Neural progenitor cell (in vitro differentiated cells): ENCODE measurements at regions not wholly inside any gene's neighbourhood (a gene's known extent, or its start where the extent isn't known, plus 50 kb on each side); places are given as distances from the start of the nearest gene placed in this dataset.

Experiments
- DNase-seq: peaks from one replicate; pipeline ENCODE4 v3.0.0-alpha.2; 2016; ENCODE audit warnings: low spot score
- H2AFZ ChIP-seq: fragments of 200-600 bp; sonication (generic); replicated peaks from 2 replicates; pipeline ENCODE4 v1.6.1; 2016; ENCODE audit warnings: antibody characterized with exemption
- H3F3A ChIP-seq: fragments of 200-600 bp; sonication (generic); 2 replicates; pipeline ENCODE4 v1.6.1; 2016; ENCODE audit warnings: antibody characterized with exemption, low read depth
- H3K27ac ChIP-seq: fragments of 200-600 bp; sonication (generic); 2 replicates; pipeline ENCODE4 v1.5.1; 2016; ENCODE audit warnings: mild to moderate bottlenecking
- H3K27me3 ChIP-seq: fragments of 200-600 bp; sonication (generic); 2 replicates; pipeline ENCODE4 v1.6.1; 2016; ENCODE audit warnings: mild to moderate bottlenecking, moderate library complexity
- H3K36me3 ChIP-seq: fragments of 200-600 bp; sonication (generic); 2 replicates; pipeline ENCODE4 v1.5.1; 2016
- H3K4me1 ChIP-seq: fragments of 200-600 bp; sonication (generic); 2 replicates; pipeline ENCODE4 v1.6.1; 2016; ENCODE audit warnings: mixed run types
- H3K4me2 ChIP-seq: fragments of 200-600 bp; sonication (generic); 2 replicates; pipeline ENCODE4 v1.6.1; 2016
- H3K4me3 ChIP-seq: fragments of 200-600 bp; sonication (generic); 2 replicates; pipeline ENCODE4 v1.5.1; 2016
- H3K79me2 ChIP-seq: fragments of 200-600 bp; sonication (generic); 2 replicates; pipeline ENCODE4 v1.6.1; 2016; ENCODE audit warnings: low read depth
- H3K9ac ChIP-seq: fragments of 200-600 bp; sonication (generic); 2 replicates; pipeline ENCODE4 v1.6.1; 2016
- H3K9me3 ChIP-seq: fragments of 200-600 bp; sonication (generic); 2 replicates; pipeline ENCODE4 v1.5.1; 2016; ENCODE audit warnings: low read depth
- H4K20me1 ChIP-seq: fragments of 200-600 bp; sonication (generic); 2 replicates; pipeline ENCODE4 v1.6.1; 2016; ENCODE audit warnings: low read depth
- H3K27ac Mint-ChIP-seq: 3 replicates; pipeline ENCODE4 v1.8.0; 2021; ENCODE audit warnings: mixed read lengths
- H3K27me3 Mint-ChIP-seq: 2 replicates; pipeline ENCODE4 v1.8.0; 2022; ENCODE audit warnings: low read depth, mild to moderate bottlenecking, inconsistent platforms, moderate library complexity, mixed read lengths; ENCODE audit not compliant: insufficient read depth
- H3K36me3 Mint-ChIP-seq: 3 replicates; pipeline ENCODE4 v1.8.0; 2021; ENCODE audit warnings: mixed read lengths
- H3K4me1 Mint-ChIP-seq: 3 replicates; pipeline ENCODE4 v1.8.0; 2021; ENCODE audit warnings: mixed read lengths
- H3K4me3 Mint-ChIP-seq: 3 replicates; pipeline ENCODE4 v1.8.0; 2021; ENCODE audit warnings: mild to moderate bottlenecking, moderate library complexity, mixed read lengths
- H3K9me3 Mint-ChIP-seq: 3 replicates; pipeline ENCODE4 v1.8.0; 2020; ENCODE audit warnings: mixed read lengths
- EZH2 ChIP-seq: fragments of 200-600 bp; sonication (generic); IDR thresholded peaks from 2 replicates; pipeline ENCODE4 v1.6.1; 2017; ENCODE audit warnings: antibody characterized with exemption, mild to moderate bottlenecking, moderate library complexity
- EZH2phosphoT487 ChIP-seq: fragments of 200-600 bp; sonication (generic); IDR thresholded peaks from 2 replicates; pipeline ENCODE4 v1.6.1; 2017; ENCODE audit warnings: antibody characterized with exemption
- TF ChIP-seq, protein P1 (sequence below): fragments of 200-600 bp; sonication (generic); IDR thresholded peaks from 2 replicates; pipeline ENCODE4 v1.5.1; 2017; ENCODE audit warnings: antibody characterized with exemption, mild to moderate bottlenecking

- H3K4me3 Mint-ChIP-seq, result no peak overlapping the region
- H3K4me3 ChIP-seq, result no peak overlapping the region
- no peak overlapping the region for H3K4me2 ChIP-seq
- H3K79me2 ChIP-seq, result no peaks in the 10 kb centered on the region
- peaks cover 4% of the 10 kb centered on the region for H3K9me3 Mint-ChIP-seq
- no peak overlapping the region for H3K27ac ChIP-seq
- H3K36me3 ChIP-seq, result no peaks in the 10 kb centered on the region
- H3K27ac Mint-ChIP-seq, result no peak overlapping the region
- no peaks in the 10 kb centered on the region for H3K9me3 ChIP-seq
- no peak overlapping the region for H3K9ac ChIP-seq
- no peaks in the 10 kb centered on the region for H3F3A ChIP-seq
- H3K4me1 Mint-ChIP-seq, result peaks cover 9% of the 10 kb centered on the region
- H3K36me3 Mint-ChIP-seq, result no peaks in the 10 kb centered on the region
- no peaks in the 10 kb centered on the region for H3K27me3 ChIP-seq
- H4K20me1 ChIP-seq, result no peaks in the 10 kb centered on the region
- no peaks in the 10 kb centered on the region for H3K4me1 ChIP-seq
- TF ChIP-seq EZH2phosphoT487 (no peak), EZH2 (no peak)
- TF ChIP-seq, protein P1, sequence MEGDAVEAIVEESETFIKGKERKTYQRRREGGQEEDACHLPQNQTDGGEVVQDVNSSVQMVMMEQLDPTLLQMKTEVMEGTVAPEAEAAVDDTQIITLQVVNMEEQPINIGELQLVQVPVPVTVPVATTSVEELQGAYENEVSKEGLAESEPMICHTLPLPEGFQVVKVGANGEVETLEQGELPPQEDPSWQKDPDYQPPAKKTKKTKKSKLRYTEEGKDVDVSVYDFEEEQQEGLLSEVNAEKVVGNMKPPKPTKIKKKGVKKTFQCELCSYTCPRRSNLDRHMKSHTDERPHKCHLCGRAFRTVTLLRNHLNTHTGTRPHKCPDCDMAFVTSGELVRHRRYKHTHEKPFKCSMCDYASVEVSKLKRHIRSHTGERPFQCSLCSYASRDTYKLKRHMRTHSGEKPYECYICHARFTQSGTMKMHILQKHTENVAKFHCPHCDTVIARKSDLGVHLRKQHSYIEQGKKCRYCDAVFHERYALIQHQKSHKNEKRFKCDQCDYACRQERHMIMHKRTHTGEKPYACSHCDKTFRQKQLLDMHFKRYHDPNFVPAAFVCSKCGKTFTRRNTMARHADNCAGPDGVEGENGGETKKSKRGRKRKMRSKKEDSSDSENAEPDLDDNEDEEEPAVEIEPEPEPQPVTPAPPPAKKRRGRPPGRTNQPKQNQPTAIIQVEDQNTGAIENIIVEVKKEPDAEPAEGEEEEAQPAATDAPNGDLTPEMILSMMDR, result no peak
- peaks cover 2% of the 10 kb centered on the region for H3K27me3 Mint-ChIP-seq
- no peak for DNase-seq
- no peak overlapping the region for H2AFZ ChIP-seq
Measured at GRCh38 chr12:71061451-71061850, 96.3 kb downstream of the TSPAN8 start.

DNA sequence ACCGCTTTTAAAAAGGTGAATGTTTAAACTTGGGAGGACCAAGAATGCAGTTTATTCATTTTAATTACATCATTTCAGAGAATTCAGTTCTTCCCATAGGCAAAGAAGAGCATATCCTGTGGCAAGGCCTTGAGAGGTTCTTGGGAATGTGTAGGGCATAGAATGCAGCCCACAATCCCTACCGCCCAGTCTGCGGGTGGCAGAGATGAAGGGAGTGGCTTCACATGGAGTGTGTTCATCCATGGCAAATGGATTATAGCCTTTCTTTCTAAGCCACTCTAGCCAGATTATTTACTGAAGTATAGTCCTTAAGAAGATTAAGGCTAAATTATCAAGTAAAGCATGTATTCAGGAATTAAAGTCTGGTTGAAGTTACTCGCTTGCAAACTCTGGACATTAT lies 97.4 kb downstream of the TSPAN8 start:
- TF ChIP-seq, protein P1, result no peak
- no peak for TF ChIP-seq EZH2
- H2AFZ ChIP-seq, result no peak overlapping the region
- Mint-ChIP-seq H3K4me3 (no peak overlapping the region), H3K4me1 (peaks cover 9% of the 10 kb centered on the region), H3K27ac (no peak overlapping the region), H3K9me3 (peaks cover 4% of the 10 kb centered on the region), H3K36me3 (no peaks in the 10 kb centered on the region), H3K27me3 (peaks cover 2% of the 10 kb centered on the region)
- no peak overlapping the region for H3K27ac ChIP-seq
- H3F3A ChIP-seq, result no peaks in the 10 kb centered on the region
- H3K4me2 ChIP-seq, result no peak overlapping the region
- H3K9me3 ChIP-seq, result no peaks in the 10 kb centered on the region
- no peaks in the 10 kb centered on the region for H4K20me1 ChIP-seq
- no peaks in the 10 kb centered on the region for H3K79me2 ChIP-seq
- H3K9ac ChIP-seq, result no peak overlapping the region
- peak; percentile 27 for DNase-seq
- H3K27me3 ChIP-seq, result no peaks in the 10 kb centered on the region
- H3K36me3 ChIP-seq, result no peaks in the 10 kb centered on the region
- H3K4me1 ChIP-seq, result no peaks in the 10 kb centered on the region
- H3K4me3 ChIP-seq, result no peak overlapping the region

GRCh38 chr12:71057330-71057729 lies 100.5 kb downstream of the TSPAN8 start:
- H2AFZ ChIP-seq, result no peak overlapping the region
- H3K4me2 ChIP-seq, result no peak overlapping the region
- H3K27ac ChIP-seq, result no peak overlapping the region
- H3K9me3 ChIP-seq, result no peaks in the 10 kb centered on the region
- H3K36me3 ChIP-seq, result no peaks in the 10 kb centered on the region
- no peak overlapping the region for H3K4me3 ChIP-seq
- H3K4me1 Mint-ChIP-seq, result peaks cover 9% of the 10 kb centered on the region
- H3K4me3 Mint-ChIP-seq, result no peak overlapping the region
- no peaks in the 10 kb centered on the region for H3K79me2 ChIP-seq
- no peaks in the 10 kb centered on the region for H3K4me1 ChIP-seq
- no peaks in the 10 kb centered on the region for H3K27me3 ChIP-seq
- H3K27ac Mint-ChIP-seq, result no peak overlapping the region
- no peaks in the 10 kb centered on the region for H3K36me3 Mint-ChIP-seq
- TF ChIP-seq EZH2phosphoT487, result no peak
- no peak for TF ChIP-seq EZH2
- TF ChIP-seq, protein P1, result no peak
- H3F3A ChIP-seq, result no peaks in the 10 kb centered on the region
- H3K27me3 Mint-ChIP-seq, result peaks cover 2% of the 10 kb centered on the region
- DNase-seq, result no peak
- H3K9me3 Mint-ChIP-seq, result peaks cover 4% of the 10 kb centered on the region
- no peak overlapping the region for H3K9ac ChIP-seq
- H4K20me1 ChIP-seq, result no peaks in the 10 kb centered on the region

GRCh38 chr12:71054551-71054950 lies 103.2 kb downstream of the TSPAN8 start:
- no peak for TF ChIP-seq EZH2
- TF ChIP-seq, protein P1, result no peak
- TF ChIP-seq EZH2phosphoT487, result no peak
- H3K4me1 Mint-ChIP-seq, result no peaks in the 10 kb centered on the region

More at GRCh38 chr12:71054551-71054950, 103.2 kb downstream of the TSPAN8 start:
- no peaks in the 10 kb centered on the region for H3K4me1 ChIP-seq
- H3K36me3 ChIP-seq, result no peaks in the 10 kb centered on the region
- Mint-ChIP-seq H3K9me3 (peaks cover 3% of the 10 kb centered on the region), H3K36me3 (no peaks in the 10 kb centered on the region), H3K27me3 (peaks cover 2% of the 10 kb centered on the region), H3K27ac (no peak overlapping the region), H3K4me3 (no peak overlapping the region)
- H3K9ac ChIP-seq, result no peak overlapping the region
- no peaks in the 10 kb centered on the region for H3K27me3 ChIP-seq
- H4K20me1 ChIP-seq, result no peaks in the 10 kb centered on the region
- H3K79me2 ChIP-seq, result no peaks in the 10 kb centered on the region
- DNase-seq, result no peak
- no peak overlapping the region for H2AFZ ChIP-seq
- no peak overlapping the region for H3K27ac ChIP-seq
- no peaks in the 10 kb centered on the region for H3K9me3 ChIP-seq
- no peak overlapping the region for H3K4me3 ChIP-seq
- no peaks in the 10 kb centered on the region for H3F3A ChIP-seq
- H3K4me2 ChIP-seq, result no peak overlapping the region
